Progenitor cell of endocrine pancreas (in vitro differentiated cells): ENCODE measurements at regions not wholly inside any gene's neighbourhood (a gene's known extent, or its start where the extent isn't known, plus 50 kb on each side); places are given as distances from the start of the nearest gene placed in this dataset.

Source experiments
- DNase-seq: peaks from one replicate; pipeline ENCODE4 v3.0.0; 2021; ENCODE audit warnings: low spot score; ENCODE audit not compliant: unreplicated experiment
- H3K27ac Mint-ChIP-seq: 2 replicates; pipeline ENCODE4 v1.8.0; 2021; ENCODE audit warnings: mild to moderate bottlenecking, moderate library complexity, mixed read lengths
- H3K27me3 Mint-ChIP-seq: 2 replicates; pipeline ENCODE4 v1.8.0; 2021; ENCODE audit warnings: mixed read lengths
- H3K36me3 Mint-ChIP-seq: 2 replicates; pipeline ENCODE4 v1.8.0; 2022; ENCODE audit warnings: mixed read lengths; ENCODE audit not compliant: insufficient read depth
- H3K4me1 Mint-ChIP-seq: 2 replicates; pipeline ENCODE4 v1.8.0; 2021; ENCODE audit warnings: low read depth, mixed read lengths
- H3K4me3 Mint-ChIP-seq: 2 replicates; pipeline ENCODE4 v1.8.0; 2021; ENCODE audit warnings: low read depth, mild to moderate bottlenecking, moderate library complexity, mixed read lengths
- H3K9me3 Mint-ChIP-seq: 2 replicates; pipeline ENCODE4 v1.8.0; 2021; ENCODE audit warnings: low read depth, mixed read lengths
- CTCF ChIP-seq: fragments of 200-600 bp; sonication (generic); IDR thresholded peaks from one replicate; pipeline ENCODE4 v1.5.0; 2021; ENCODE audit warnings: antibody characterized with exemption, mild to moderate bottlenecking; ENCODE audit not compliant: unreplicated experiment

DNA sequence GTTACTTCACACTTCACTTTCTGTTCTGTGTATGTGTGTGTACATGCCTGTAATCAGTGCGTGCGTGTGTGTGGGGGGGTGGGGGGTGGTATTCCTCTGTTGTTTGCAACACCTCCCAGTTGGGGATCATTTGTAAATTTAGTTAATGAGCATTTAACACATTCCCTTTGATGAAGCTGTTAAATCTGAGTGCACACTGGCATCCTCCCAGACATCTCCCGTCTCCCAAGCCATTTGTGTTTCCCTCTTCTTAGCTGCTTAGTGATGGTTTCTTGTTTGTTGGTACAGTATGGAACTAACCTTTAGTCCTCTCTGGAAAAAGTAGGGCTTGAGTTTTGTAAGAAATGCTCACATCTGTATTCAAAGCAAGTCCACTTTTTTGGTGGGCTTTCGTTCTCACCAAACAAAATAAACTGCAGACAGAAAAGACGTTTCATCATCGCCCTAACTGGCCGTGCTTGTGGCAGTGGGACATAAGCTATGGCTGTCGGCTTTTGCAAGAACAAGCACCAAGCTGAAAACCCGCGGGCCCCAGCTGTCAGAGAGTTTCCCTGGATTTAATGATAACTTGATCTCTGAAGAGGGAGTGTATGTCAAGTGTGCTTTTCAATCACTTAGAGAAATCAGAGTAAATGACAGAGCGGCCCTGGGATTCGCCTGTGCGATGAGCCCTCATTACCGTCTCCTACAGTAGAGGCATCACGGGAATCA, 54.9 kb upstream of the SASH1 start:
- Mint-ChIP-seq H3K9me3 (no peaks in the 10 kb centered on the region), H3K27ac (no peak overlapping the region), H3K4me1 (peaks cover 12% of the 10 kb centered on the region), H3K4me3 (no peak overlapping the region), H3K36me3 (no peaks in the 10 kb centered on the region), H3K27me3 (no peaks in the 10 kb centered on the region)
- no peak for TF ChIP-seq CTCF
- DNase-seq = no peak

DNA sequence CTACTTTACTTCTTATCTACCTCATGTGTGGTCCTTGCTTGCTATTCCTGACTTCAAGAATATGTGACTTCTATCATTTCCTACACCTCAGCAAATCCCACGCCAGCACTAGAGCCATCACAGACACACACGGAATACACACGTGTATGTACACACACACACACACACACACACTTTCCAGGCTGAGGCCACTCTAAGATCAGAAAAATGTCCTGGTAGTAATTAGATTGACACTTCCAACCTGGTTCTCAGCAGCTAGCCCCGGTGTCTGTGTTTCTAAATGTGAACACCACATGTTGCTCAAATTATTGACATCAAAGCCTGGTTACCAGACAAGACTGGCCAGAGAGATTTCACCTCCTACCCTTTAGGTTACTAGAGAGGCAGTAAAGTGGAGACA, 54.1 kb upstream of the SASH1 start:
- Mint-ChIP-seq H3K27me3 (no peaks in the 10 kb centered on the region), H3K4me1 (peaks cover 12% of the 10 kb centered on the region), H3K4me3 (no peak overlapping the region), H3K27ac (no peak overlapping the region), H3K9me3 (no peaks in the 10 kb centered on the region), H3K36me3 (no peaks in the 10 kb centered on the region)
- DNase-seq = no peak
- no peak for TF ChIP-seq CTCF

- H3K4me3 Mint-ChIP-seq = no peak overlapping the region
- H3K36me3 Mint-ChIP-seq = no peaks in the 10 kb centered on the region
- H3K27ac Mint-ChIP-seq = peak overlapping the region; percentile 45
- H3K4me1 Mint-ChIP-seq = peaks cover 12% of the 10 kb centered on the region
- H3K27me3 Mint-ChIP-seq = no peaks in the 10 kb centered on the region
- no peak for TF ChIP-seq CTCF
- no peak for DNase-seq
- H3K9me3 Mint-ChIP-seq = no peaks in the 10 kb centered on the region
Measured at GRCh38 chr6:148289153-148289552, 53.5 kb upstream of the SASH1 start.

GRCh38 chr6:148291876-148292275, 50.8 kb upstream of the SASH1 start:
- Mint-ChIP-seq H3K36me3 (no peaks in the 10 kb centered on the region), H3K4me3 (no peak overlapping the region), H3K27ac (no peak overlapping the region), H3K4me1 (peaks cover 23% of the 10 kb centered on the region), H3K9me3 (no peaks in the 10 kb centered on the region), H3K27me3 (no peaks in the 10 kb centered on the region)
- no peak for DNase-seq
- no peak for TF ChIP-seq CTCF
